Calu3 (cell line): ENCODE measurements at regions not wholly inside any gene's neighbourhood (a gene's known extent, or its start where the extent isn't known, plus 50 kb on each side); places are given as distances from the start of the nearest gene placed in this dataset.

Experiments
- BruUV-seq: library from RNA; stranded (reverse); fragments of 400-500 nt; replicated peaks from 2 replicates; lab custom pipeline; 2021; lab: Mats Ljungman, UMichigan
- CTCF ChIA-PET: fragments of 300-600 bp; sonication (Branson Sonifier 250); formaldehyde crosslinking; loops from one replicate; lab custom pipeline; 2022; ENCODE audit warnings: antibody characterized with exemption; lab: Charles Lee
- DNase-seq: peaks from one replicate; pipeline ENCODE4 v3.0.0; 2022
- H3K27ac Mint-ChIP-seq: one replicate; pipeline ENCODE4 v1.8.0; 2022; ENCODE audit warnings: mixed read lengths; ENCODE audit not compliant: unreplicated experiment
- H3K27me3 Mint-ChIP-seq: one replicate; pipeline ENCODE4 v1.8.0; 2022; ENCODE audit warnings: mixed read lengths; ENCODE audit not compliant: unreplicated experiment
- H3K36me3 Mint-ChIP-seq: one replicate; pipeline ENCODE4 v1.8.0; 2022; ENCODE audit warnings: mild to moderate bottlenecking, moderate library complexity, mixed read lengths; ENCODE audit not compliant: insufficient read depth, unreplicated experiment
- H3K4me1 Mint-ChIP-seq: one replicate; pipeline ENCODE4 v1.8.0; 2022; ENCODE audit warnings: mild to moderate bottlenecking, low read depth, mixed read lengths; ENCODE audit not compliant: unreplicated experiment
- H3K4me3 Mint-ChIP-seq: one replicate; pipeline ENCODE4 v1.8.0; 2022; ENCODE audit warnings: mild to moderate bottlenecking, low read depth, moderate library complexity, mixed read lengths; ENCODE audit not compliant: unreplicated experiment
- H3K9me3 Mint-ChIP-seq: one replicate; pipeline ENCODE4 v1.8.0; 2022; ENCODE audit warnings: low read depth, mixed read lengths; ENCODE audit not compliant: unreplicated experiment
- intact Hi-C: fragments of 100-400 bp; cut with micrococcal nuclease; formaldehyde crosslinking; loops from one replicate; pipeline ENCODE4 v1.10.0; 2022; ENCODE audit not compliant: unreplicated experiment
- TF ChIP-seq, protein P1 (sequence below): fragments of 200-600 bp; IDR thresholded peaks from one replicate; pipeline ENCODE4 v1.8.0; 2022; ENCODE audit warnings: antibody characterized with exemption; ENCODE audit not compliant: unreplicated experiment

DNA sequence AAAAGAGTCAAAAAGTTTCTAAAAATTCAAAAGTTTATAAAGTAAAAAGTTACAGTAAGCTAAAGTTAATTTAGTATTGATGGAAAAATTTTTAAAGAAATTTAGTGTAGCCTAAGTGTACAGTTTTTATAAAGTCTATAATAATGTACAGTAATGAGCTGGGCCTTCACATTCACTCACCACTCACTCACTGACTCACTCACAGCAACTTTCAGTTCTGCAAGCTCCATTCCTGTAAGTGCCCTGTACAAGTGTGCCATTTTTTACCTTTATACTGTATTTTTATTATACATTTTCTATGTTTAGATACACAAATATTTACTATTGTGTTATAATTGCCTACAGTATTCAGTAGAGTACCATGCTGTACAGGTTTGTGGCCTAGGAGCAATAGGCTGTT is 239.5 kb upstream of the MAP3K1 start:
- Mint-ChIP-seq H3K27me3 (no peaks in the 10 kb centered on the region), H3K4me3 (no peak overlapping the region), H3K4me1 (no peaks in the 10 kb centered on the region), H3K9me3 (peaks cover 7% of the 10 kb centered on the region), H3K27ac (no peak overlapping the region), H3K36me3 (no peaks in the 10 kb centered on the region)
- BruUV-seq, result no TSS peak
- DNase-seq, result no peak
- intact Hi-C loops, result no loop called here
- CTCF ChIA-PET, result no interaction called here
- TF ChIP-seq, protein P1, sequence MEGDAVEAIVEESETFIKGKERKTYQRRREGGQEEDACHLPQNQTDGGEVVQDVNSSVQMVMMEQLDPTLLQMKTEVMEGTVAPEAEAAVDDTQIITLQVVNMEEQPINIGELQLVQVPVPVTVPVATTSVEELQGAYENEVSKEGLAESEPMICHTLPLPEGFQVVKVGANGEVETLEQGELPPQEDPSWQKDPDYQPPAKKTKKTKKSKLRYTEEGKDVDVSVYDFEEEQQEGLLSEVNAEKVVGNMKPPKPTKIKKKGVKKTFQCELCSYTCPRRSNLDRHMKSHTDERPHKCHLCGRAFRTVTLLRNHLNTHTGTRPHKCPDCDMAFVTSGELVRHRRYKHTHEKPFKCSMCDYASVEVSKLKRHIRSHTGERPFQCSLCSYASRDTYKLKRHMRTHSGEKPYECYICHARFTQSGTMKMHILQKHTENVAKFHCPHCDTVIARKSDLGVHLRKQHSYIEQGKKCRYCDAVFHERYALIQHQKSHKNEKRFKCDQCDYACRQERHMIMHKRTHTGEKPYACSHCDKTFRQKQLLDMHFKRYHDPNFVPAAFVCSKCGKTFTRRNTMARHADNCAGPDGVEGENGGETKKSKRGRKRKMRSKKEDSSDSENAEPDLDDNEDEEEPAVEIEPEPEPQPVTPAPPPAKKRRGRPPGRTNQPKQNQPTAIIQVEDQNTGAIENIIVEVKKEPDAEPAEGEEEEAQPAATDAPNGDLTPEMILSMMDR, result no peak

DNA sequence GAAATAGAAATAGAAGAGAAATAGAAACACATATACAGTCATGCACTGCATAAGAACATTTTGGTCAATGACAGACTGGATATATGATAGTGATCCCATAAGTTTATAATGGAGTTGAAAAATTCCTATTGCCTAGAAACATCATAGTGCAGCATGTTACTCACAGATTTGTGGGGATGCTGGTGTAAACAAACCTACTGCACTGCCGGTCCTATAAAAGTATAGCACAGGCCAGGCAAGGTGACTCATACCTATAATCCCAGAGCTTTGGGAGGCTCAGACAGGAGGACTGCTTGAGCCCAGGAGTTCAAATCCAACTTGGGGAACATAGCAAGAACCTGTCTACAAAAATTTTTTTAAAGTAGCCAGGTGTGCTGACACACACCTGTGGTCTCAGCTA is 240.6 kb upstream of the MAP3K1 start:
- Mint-ChIP-seq H3K36me3 (no peaks in the 10 kb centered on the region), H3K27me3 (no peaks in the 10 kb centered on the region), H3K27ac (no peak overlapping the region), H3K4me3 (no peak overlapping the region), H3K4me1 (no peaks in the 10 kb centered on the region), H3K9me3 (peaks cover 7% of the 10 kb centered on the region)
- TF ChIP-seq, protein P1, result no peak
- BruUV-seq, result no TSS peak
- DNase-seq, result no peak
- intact Hi-C loops, result no loop called here
- CTCF ChIA-PET, result no interaction called here

DNA sequence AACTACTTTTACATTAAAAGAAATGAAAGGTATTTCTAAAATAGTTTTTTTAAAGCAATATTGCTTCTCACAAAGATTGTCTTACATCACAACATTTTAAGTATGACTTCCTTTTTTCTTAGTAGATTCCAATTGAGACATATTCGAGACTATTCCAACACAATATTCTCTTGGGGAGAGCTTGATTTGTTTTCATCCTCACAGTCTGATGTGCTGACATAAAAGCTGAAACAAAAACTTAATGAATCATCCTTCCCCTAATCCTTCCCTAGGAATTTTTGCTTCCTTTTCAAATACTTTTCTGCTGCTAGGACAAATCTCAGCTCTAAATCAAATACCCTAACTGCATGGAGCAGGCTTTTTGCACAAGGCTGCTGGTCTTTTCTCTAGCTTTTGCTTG is 245.8 kb upstream of the MAP3K1 start:
- H3K27ac Mint-ChIP-seq, result no peak overlapping the region
- no peak for DNase-seq

DNA sequence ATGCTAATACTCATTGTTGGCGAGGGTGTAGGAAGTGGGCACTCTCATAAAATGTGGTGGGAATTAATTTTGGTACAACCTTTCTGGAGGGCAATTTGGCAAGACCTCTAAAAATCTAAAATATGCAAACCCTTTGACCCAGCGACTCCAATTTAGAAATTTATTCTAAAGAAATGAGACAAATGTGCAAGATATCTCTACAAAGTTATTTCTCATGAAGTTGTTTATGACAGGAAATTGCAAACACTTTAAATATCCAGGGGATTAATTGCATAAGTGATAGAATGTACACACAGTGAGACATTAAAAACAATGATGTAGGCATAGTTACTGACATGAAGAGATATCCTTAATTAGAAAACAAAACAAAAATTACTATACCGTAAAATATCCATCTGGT is 246.3 kb upstream of the MAP3K1 start:
- CTCF ChIA-PET, result no interaction called here
- Mint-ChIP-seq H3K9me3 (peaks cover 5% of the 10 kb centered on the region), H3K4me3 (no peak overlapping the region), H3K27ac (no peak overlapping the region), H3K27me3 (no peaks in the 10 kb centered on the region), H3K4me1 (no peaks in the 10 kb centered on the region), H3K36me3 (no peaks in the 10 kb centered on the region)
- TF ChIP-seq, protein P1, result no peak
- intact Hi-C loops, result no loop called here
- BruUV-seq, result no TSS peak
- no peak for DNase-seq

More for the DNA sequence above, 245.8 kb upstream of the MAP3K1 start:
- CTCF ChIA-PET, result no interaction called here
- Mint-ChIP-seq H3K36me3 (no peaks in the 10 kb centered on the region), H3K4me1 (no peaks in the 10 kb centered on the region), H3K27me3 (no peaks in the 10 kb centered on the region), H3K4me3 (no peak overlapping the region), H3K9me3 (peaks cover 7% of the 10 kb centered on the region)
- TF ChIP-seq, protein P1, result no peak
- no TSS peak for BruUV-seq
- intact Hi-C loops, result no loop called here
